Astrocyte (in vitro differentiated cells and primary cell): ENCODE measurements at regions not wholly inside any gene's neighbourhood (a gene's known extent, or its start where the extent isn't known, plus 50 kb on each side); places are given as distances from the start of the nearest gene placed in this dataset.

Source experiments
- DNase-seq: peaks from one replicate; pipeline ENCODE4 v3.0.0-alpha.2; 2010; ENCODE audit warnings: low read depth
- FAIRE-seq: peaks from 2 replicates; lab custom pipeline; 2011; peaks lifted over from hg19 to GRCh38; lab: Jason Lieb, UNC
- H2AFZ ChIP-seq: 2 replicates; pipeline ENCODE4 v1.6.0; 2012; ENCODE audit warnings: low read depth, low read length, inconsistent platforms
- H3K27ac ChIP-seq: 2 replicates; pipeline ENCODE4 v1.5.1; 2011; ENCODE audit warnings: low read depth, low read length, inconsistent platforms
- H3K27me3 ChIP-seq: 2 replicates; pipeline ENCODE4 v1.6.0; 2011; ENCODE audit warnings: low read length, inconsistent platforms; ENCODE audit not compliant: insufficient read depth
- H3K36me3 ChIP-seq: 2 replicates; pipeline ENCODE4 v1.5.1; 2011; ENCODE audit warnings: low read length, inconsistent platforms; ENCODE audit not compliant: insufficient read depth
- H3K4me1 ChIP-seq: 2 replicates; pipeline ENCODE4 v1.5.1; 2011; ENCODE audit warnings: low read length, inconsistent platforms; ENCODE audit not compliant: insufficient read depth
- H3K4me2 ChIP-seq: 2 replicates; pipeline ENCODE4 v1.6.0; 2012; ENCODE audit warnings: low read length, inconsistent platforms
- H3K4me3 ChIP-seq: 2 replicates; pipeline ENCODE4 v1.5.1; 2011; ENCODE audit warnings: low read depth, mild to moderate bottlenecking, low read length, inconsistent platforms; ENCODE audit not compliant: insufficient read depth
- H3K79me2 ChIP-seq: 2 replicates; pipeline ENCODE4 v1.6.0; 2012; ENCODE audit warnings: mild to moderate bottlenecking, low read length, inconsistent platforms; ENCODE audit not compliant: insufficient read depth
- H3K9ac ChIP-seq: 2 replicates; pipeline ENCODE4 v1.6.0; 2012; ENCODE audit warnings: mild to moderate bottlenecking, low read length, inconsistent platforms
- H3K9me3 ChIP-seq: 2 replicates; pipeline ENCODE4 v1.5.1; 2012; ENCODE audit warnings: low read depth, mild to moderate bottlenecking, low read length, inconsistent platforms; ENCODE audit not compliant: insufficient read depth
- H4K20me1 ChIP-seq: 2 replicates; pipeline ENCODE4 v1.6.0; 2012; ENCODE audit warnings: low read length, inconsistent platforms; ENCODE audit not compliant: insufficient read depth
- H3K27ac Mint-ChIP-seq: one replicate; pipeline ENCODE4 v1.8.0; 2021; ENCODE audit warnings: mild to moderate bottlenecking, mixed read lengths; ENCODE audit not compliant: unreplicated experiment
- H3K27me3 Mint-ChIP-seq: one replicate; pipeline ENCODE4 v1.8.0; 2021; ENCODE audit warnings: low read depth, mixed read lengths; ENCODE audit not compliant: unreplicated experiment
- H3K36me3 Mint-ChIP-seq: one replicate; pipeline ENCODE4 v1.8.0; 2021; ENCODE audit warnings: low read depth, mixed read lengths; ENCODE audit not compliant: unreplicated experiment
- H3K4me1 Mint-ChIP-seq: one replicate; pipeline ENCODE4 v1.8.0; 2021; ENCODE audit warnings: low read depth, mixed read lengths; ENCODE audit not compliant: unreplicated experiment
- H3K4me3 Mint-ChIP-seq: one replicate; pipeline ENCODE4 v1.8.0; 2021; ENCODE audit warnings: mild to moderate bottlenecking, moderate library complexity, mixed read lengths; ENCODE audit not compliant: unreplicated experiment
- H3K9me3 Mint-ChIP-seq: one replicate; pipeline ENCODE4 v1.8.0; 2021; ENCODE audit warnings: mild to moderate bottlenecking, mixed read lengths; ENCODE audit not compliant: unreplicated experiment
- EZH2 ChIP-seq: IDR thresholded peaks from 2 replicates; pipeline ENCODE4 v1.6.1; 2012; ENCODE audit warnings: mild to moderate bottlenecking, low read length, inconsistent platforms; ENCODE audit not compliant: insufficient read depth
- TF ChIP-seq, protein P1 (sequence below): IDR thresholded peaks from 2 replicates; pipeline ENCODE4 v1.5.1; 2011; ENCODE audit warnings: low read depth, mild to moderate bottlenecking, inconsistent platforms, low read length, moderate library complexity; ENCODE audit not compliant: insufficient read depth

DNA sequence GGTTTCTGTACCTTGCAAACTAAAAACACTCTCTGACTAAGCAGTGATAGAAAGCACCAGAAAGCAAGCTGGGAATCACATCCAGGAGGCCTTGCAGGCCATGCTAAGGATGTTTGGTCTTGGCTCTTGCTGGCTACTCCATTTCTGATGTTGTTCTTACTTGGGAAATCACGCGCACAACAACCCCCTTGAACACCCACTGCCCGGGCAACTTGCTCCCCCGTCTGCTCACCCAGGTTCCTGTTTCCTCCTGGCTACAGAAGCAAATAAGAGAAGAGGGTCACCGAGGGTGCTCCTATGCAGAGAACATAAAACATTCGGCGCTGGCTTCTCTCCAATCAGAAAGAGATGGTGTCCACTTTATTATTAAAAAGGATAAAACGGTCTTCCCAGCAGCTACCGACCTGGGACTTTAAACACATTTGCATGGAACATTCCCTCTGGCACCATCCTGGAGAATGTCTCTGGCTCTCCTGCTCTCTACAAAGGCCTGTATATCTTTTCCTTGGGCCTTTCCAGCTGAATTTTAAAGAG is 271.2 kb upstream of the RPL38 start:
- H2AFZ ChIP-seq = no peak overlapping the region
- no peak overlapping the region for H3K9ac ChIP-seq
- FAIRE-seq (no peak), DNase-seq (no peak)
- TF ChIP-seq, protein P1, sequence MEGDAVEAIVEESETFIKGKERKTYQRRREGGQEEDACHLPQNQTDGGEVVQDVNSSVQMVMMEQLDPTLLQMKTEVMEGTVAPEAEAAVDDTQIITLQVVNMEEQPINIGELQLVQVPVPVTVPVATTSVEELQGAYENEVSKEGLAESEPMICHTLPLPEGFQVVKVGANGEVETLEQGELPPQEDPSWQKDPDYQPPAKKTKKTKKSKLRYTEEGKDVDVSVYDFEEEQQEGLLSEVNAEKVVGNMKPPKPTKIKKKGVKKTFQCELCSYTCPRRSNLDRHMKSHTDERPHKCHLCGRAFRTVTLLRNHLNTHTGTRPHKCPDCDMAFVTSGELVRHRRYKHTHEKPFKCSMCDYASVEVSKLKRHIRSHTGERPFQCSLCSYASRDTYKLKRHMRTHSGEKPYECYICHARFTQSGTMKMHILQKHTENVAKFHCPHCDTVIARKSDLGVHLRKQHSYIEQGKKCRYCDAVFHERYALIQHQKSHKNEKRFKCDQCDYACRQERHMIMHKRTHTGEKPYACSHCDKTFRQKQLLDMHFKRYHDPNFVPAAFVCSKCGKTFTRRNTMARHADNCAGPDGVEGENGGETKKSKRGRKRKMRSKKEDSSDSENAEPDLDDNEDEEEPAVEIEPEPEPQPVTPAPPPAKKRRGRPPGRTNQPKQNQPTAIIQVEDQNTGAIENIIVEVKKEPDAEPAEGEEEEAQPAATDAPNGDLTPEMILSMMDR = no peak
- TF ChIP-seq EZH2 = no peak
- H3K4me1 ChIP-seq = no peaks in the 10 kb centered on the region
- H3K79me2 ChIP-seq = no peaks in the 10 kb centered on the region
- H3K27me3 ChIP-seq = no peaks in the 10 kb centered on the region
- H3K4me2 ChIP-seq = no peak overlapping the region
- H3K9me3 ChIP-seq = no peaks in the 10 kb centered on the region
- H3K4me1 Mint-ChIP-seq = peaks cover 25% of the 10 kb centered on the region
- H3K27me3 Mint-ChIP-seq = peaks cover 41% of the 10 kb centered on the region
- H3K36me3 ChIP-seq = no peaks in the 10 kb centered on the region
- H3K36me3 Mint-ChIP-seq = no peaks in the 10 kb centered on the region
- no peak overlapping the region for H3K27ac ChIP-seq
- no peak overlapping the region for H3K27ac Mint-ChIP-seq
- H3K9me3 Mint-ChIP-seq = peaks cover 9% of the 10 kb centered on the region
- no peaks in the 10 kb centered on the region for H4K20me1 ChIP-seq
- H3K4me3 ChIP-seq = no peak overlapping the region
- H3K4me3 Mint-ChIP-seq = no peak overlapping the region

DNA sequence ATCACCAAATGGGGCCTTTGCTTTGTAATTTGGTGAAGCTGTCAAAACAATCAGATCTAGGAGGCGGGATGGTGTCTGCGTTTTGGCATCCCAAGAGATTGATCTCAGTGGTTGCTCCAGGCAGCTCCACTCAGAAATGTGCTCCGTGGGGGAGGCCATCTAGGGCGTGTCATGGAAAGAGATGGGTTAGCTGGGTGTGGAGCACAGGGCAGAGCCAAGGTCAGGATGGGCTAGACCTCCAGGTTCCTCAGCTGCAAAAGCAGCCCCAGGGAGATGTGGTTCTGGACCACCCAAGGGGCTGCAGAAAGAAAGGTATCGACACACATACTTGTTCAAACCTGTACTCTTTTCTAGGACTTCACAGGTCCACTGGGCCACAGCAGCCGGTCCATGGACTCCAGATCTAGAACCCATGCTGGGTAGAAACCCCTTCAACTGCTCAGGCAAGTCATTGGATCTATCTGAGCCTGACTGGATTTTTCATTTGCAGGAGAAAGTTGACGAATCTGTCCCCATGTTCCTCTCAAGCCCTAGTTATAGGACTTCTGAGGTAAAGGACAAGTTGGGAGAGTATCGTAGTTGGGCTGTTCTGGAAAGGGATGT is 270.2 kb upstream of the RPL38 start:
- Mint-ChIP-seq H3K27me3 (peaks cover 49% of the 10 kb centered on the region), H3K27ac (no peak overlapping the region), H3K4me3 (no peak overlapping the region), H3K36me3 (no peaks in the 10 kb centered on the region), H3K9me3 (peaks cover 5% of the 10 kb centered on the region), H3K4me1 (peaks cover 25% of the 10 kb centered on the region)
- DNase-seq (no peak), FAIRE-seq (no peak)
- Histone ChIP-seq H2AFZ (no peak overlapping the region), H3K79me2 (no peaks in the 10 kb centered on the region), H3K4me1 (no peaks in the 10 kb centered on the region), H3K27ac (no peak overlapping the region), H4K20me1 (no peaks in the 10 kb centered on the region), H3K27me3 (no peaks in the 10 kb centered on the region), H3K9me3 (no peaks in the 10 kb centered on the region), H3K36me3 (no peaks in the 10 kb centered on the region), H3K4me3 (no peak overlapping the region), H3K4me2 (no peak overlapping the region), H3K9ac (no peak overlapping the region)
- no peak for TF ChIP-seq EZH2

DNA sequence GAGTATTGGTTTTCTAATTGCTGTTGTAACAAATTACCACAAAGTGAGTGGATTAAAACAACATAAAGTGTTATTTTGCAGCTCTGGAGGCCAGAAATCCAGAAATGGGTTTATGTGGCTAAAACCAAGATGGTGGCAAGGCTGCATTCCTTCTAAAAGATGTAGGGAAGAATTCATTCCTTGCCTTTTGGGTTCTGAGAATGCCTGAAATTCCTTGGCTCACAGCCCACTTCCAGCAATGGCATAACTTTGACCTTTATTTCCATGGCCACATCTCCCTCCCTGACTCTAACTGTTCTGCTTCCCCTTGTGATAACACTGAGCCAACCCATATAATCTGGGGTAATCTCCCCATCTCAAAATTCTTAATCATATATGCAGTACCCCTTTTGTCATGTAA is 269.6 kb upstream of the RPL38 start:
- H3K27ac Mint-ChIP-seq = peak overlapping the region; percentile 66
- Histone ChIP-seq H3K4me3 (no peak overlapping the region), H4K20me1 (no peaks in the 10 kb centered on the region), H3K36me3 (no peaks in the 10 kb centered on the region), H3K9me3 (no peaks in the 10 kb centered on the region), H2AFZ (no peak overlapping the region), H3K27ac (no peak overlapping the region), H3K79me2 (no peaks in the 10 kb centered on the region), H3K4me2 (no peak overlapping the region), H3K9ac (no peak overlapping the region), H3K27me3 (no peaks in the 10 kb centered on the region), H3K4me1 (no peaks in the 10 kb centered on the region)
- peaks cover 4% of the 10 kb centered on the region for H3K9me3 Mint-ChIP-seq
- no peak overlapping the region for H3K4me3 Mint-ChIP-seq
- FAIRE-seq = no peak
- TF ChIP-seq, protein P1 = no peak
- no peak for TF ChIP-seq EZH2
- peaks cover 52% of the 10 kb centered on the region for H3K27me3 Mint-ChIP-seq
- H3K36me3 Mint-ChIP-seq = no peaks in the 10 kb centered on the region
- peaks cover 25% of the 10 kb centered on the region for H3K4me1 Mint-ChIP-seq
- DNase-seq = no peak
